ENCODE measurements at regions not wholly inside any gene's neighbourhood (a gene's known extent, or its start where the extent isn't known, plus 50 kb on each side); places are given as distances from the start of the nearest gene placed in this dataset.

GRCh38 chr10:125225051-125225450, 64.7 kb upstream of the CTBP2 start:
- H3K4me1 ChIP-seq: no peaks in the 10 kb centered on the region
- H3K27me3 ChIP-seq: no peaks in the 10 kb centered on the region
- no peak overlapping the region for H3K9ac ChIP-seq (ENCODE audit: low read depth in 2 of 2, low read length in 2 of 2)
- no peak overlapping the region for H3K4me3 ChIP-seq
- DNase-seq: no peak
- no peak for TF ChIP-seq CTCF (IDR thresholded peaks at IDR 0.05)
- no peaks in the 10 kb centered on the region for H3K36me3 ChIP-seq
- intact Hi-C loops (cut with DNase I): no loop called here
- no peaks in the 10 kb centered on the region for H3K9me3 ChIP-seq
- no peak overlapping the region for H3K27ac ChIP-seq

DNA sequence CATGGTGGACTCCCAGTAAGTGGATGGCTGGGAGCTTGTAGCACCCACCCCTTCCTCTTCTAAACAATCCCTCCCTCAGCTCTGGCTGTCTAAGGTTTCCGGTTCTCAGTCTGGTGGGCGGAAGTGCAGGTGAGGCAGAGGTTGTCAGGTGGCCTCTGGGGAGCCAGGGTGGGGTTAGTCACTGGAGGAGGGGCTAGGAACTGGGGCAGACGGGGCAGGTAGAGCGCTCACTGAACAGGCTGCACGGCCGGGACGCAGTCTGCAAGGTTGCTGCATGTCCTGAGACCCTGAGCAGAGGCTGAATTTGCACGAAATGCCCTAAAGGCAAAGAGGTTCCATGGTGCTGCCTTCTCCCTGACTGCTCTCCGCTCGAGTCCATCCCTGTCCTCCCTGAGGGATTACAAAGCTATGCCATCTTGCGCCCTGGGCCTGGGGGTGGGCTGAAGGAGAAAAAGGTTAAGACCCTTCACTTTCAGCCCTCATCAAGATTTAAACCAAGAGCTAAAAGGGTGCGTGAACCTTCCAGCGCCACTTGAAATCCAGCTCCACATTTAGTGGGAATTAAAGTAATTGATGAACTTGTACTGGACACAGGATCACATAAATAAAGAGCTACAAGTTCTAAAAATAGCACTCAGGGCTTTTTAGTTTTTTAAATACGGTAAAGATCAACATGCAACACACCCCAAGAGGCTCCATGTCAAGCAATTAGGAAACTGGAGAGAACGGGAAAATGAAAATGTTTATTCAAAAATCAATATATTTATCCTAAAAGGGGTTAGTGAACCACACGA, 62.3 kb upstream of the CTBP2 start:
- H3K9ac ChIP-seq (ENCODE audit: low read depth in 2 of 2, low read length in 2 of 2): no peak overlapping the region
- no peak for TF ChIP-seq CTCF (IDR thresholded peaks at IDR 0.05)
- no peaks in the 10 kb centered on the region for H3K27me3 ChIP-seq
- H3K4me1 ChIP-seq: no peaks in the 10 kb centered on the region
- peak; percentile 4 for DNase-seq
- H3K27ac ChIP-seq: no peak overlapping the region
- H3K9me3 ChIP-seq: no peaks in the 10 kb centered on the region
- H3K36me3 ChIP-seq: no peaks in the 10 kb centered on the region
- H3K4me3 ChIP-seq: no peak overlapping the region
- intact Hi-C loops (cut with DNase I): no loop called here

GRCh38 chr10:125221716-125222115, 61.4 kb upstream of the CTBP2 start:
- Histone ChIP-seq H3K4me3 (no peak overlapping the region), H3K9me3 (no peaks in the 10 kb centered on the region), H3K36me3 (no peaks in the 10 kb centered on the region), H3K9ac (ENCODE audit: low read depth in 2 of 2, low read length in 2 of 2) (no peak overlapping the region), H3K27ac (no peak overlapping the region), H3K27me3 (no peaks in the 10 kb centered on the region), H3K4me1 (no peaks in the 10 kb centered on the region)
- no peak for DNase-seq
- TF ChIP-seq CTCF (IDR thresholded peaks at IDR 0.05): no peak
- intact Hi-C loops (cut with DNase I): no loop called here

- TF ChIP-seq CTCF (IDR thresholded peaks at IDR 0.05): no peak
- Histone ChIP-seq H3K9me3 (no peaks in the 10 kb centered on the region), H3K9ac (ENCODE audit: low read depth in 2 of 2, low read length in 2 of 2) (no peak overlapping the region), H3K36me3 (no peaks in the 10 kb centered on the region), H3K27me3 (no peaks in the 10 kb centered on the region), H3K4me1 (no peaks in the 10 kb centered on the region), H3K27ac (no peak overlapping the region), H3K4me3 (no peak overlapping the region)
- intact Hi-C loops (cut with DNase I): no loop called here
- DNase-seq: no peak
Measured at GRCh38 chr10:125219776-125220175, 59.4 kb upstream of the CTBP2 start.

- H3K4me1 ChIP-seq: no peaks in the 10 kb centered on the region
- H3K27ac ChIP-seq: no peak overlapping the region
- no peaks in the 10 kb centered on the region for H3K27me3 ChIP-seq
- H3K4me3 ChIP-seq: no peak overlapping the region
- DNase-seq: peak; percentile 28
- intact Hi-C loops (cut with DNase I): no loop called here
- no peak for TF ChIP-seq CTCF (IDR thresholded peaks at IDR 0.05)
- H3K36me3 ChIP-seq: no peaks in the 10 kb centered on the region
- H3K9ac ChIP-seq (ENCODE audit: low read depth in 2 of 2, low read length in 2 of 2): no peak overlapping the region
- H3K9me3 ChIP-seq: no peaks in the 10 kb centered on the region
Measured at GRCh38 chr10:125218967-125219366, 58.6 kb upstream of the CTBP2 start.

All from colonic mucosa (tissue), 4 donors.